Activated T-helper 2 cell treated with anti-CD3 and anti-CD28 coated beads, Interferon-gamma antibody, Interleukin-2, Interleukin-4, amounts not matched to agents 10 μg/mL and 5 μg/mL and 100 μg/mL, durations not matched to agents 14 hours and 24 hours and 36 hours (primary cell): ENCODE measurements at regions not wholly inside any gene's neighbourhood (a gene's known extent, or its start where the extent isn't known, plus 50 kb on each side); places are given as distances from the start of the nearest gene placed in this dataset.

Experiments used
- DNase-seq: peaks from one replicate; pipeline ENCODE4 v3.0.0; 2021; ENCODE audit warnings: low spot score
- H3K27ac Mint-ChIP-seq: one replicate; pipeline ENCODE4 v1.8.0; 2021; ENCODE audit warnings: mixed read lengths
- H3K27me3 Mint-ChIP-seq: one replicate; pipeline ENCODE4 v1.8.0; 2021; ENCODE audit warnings: low read depth, mixed read lengths
- H3K36me3 Mint-ChIP-seq: one replicate; pipeline ENCODE4 v1.8.0; 2021; ENCODE audit warnings: low read depth, mixed read lengths
- H3K4me1 Mint-ChIP-seq: one replicate; pipeline ENCODE4 v1.8.0; 2021; ENCODE audit warnings: low read depth, mixed read lengths
- H3K4me3 Mint-ChIP-seq: one replicate; pipeline ENCODE4 v1.8.0; 2021; ENCODE audit warnings: low read depth, mild to moderate bottlenecking, moderate library complexity, mixed read lengths
- H3K9me3 Mint-ChIP-seq: one replicate; pipeline ENCODE4 v1.8.0; 2021; ENCODE audit warnings: mixed read lengths
- intact Hi-C: fragments of 100-400 bp; cut with micrococcal nuclease; formaldehyde crosslinking; loops from one replicate; pipeline ENCODE4 v1.15.1; 2023

DNA sequence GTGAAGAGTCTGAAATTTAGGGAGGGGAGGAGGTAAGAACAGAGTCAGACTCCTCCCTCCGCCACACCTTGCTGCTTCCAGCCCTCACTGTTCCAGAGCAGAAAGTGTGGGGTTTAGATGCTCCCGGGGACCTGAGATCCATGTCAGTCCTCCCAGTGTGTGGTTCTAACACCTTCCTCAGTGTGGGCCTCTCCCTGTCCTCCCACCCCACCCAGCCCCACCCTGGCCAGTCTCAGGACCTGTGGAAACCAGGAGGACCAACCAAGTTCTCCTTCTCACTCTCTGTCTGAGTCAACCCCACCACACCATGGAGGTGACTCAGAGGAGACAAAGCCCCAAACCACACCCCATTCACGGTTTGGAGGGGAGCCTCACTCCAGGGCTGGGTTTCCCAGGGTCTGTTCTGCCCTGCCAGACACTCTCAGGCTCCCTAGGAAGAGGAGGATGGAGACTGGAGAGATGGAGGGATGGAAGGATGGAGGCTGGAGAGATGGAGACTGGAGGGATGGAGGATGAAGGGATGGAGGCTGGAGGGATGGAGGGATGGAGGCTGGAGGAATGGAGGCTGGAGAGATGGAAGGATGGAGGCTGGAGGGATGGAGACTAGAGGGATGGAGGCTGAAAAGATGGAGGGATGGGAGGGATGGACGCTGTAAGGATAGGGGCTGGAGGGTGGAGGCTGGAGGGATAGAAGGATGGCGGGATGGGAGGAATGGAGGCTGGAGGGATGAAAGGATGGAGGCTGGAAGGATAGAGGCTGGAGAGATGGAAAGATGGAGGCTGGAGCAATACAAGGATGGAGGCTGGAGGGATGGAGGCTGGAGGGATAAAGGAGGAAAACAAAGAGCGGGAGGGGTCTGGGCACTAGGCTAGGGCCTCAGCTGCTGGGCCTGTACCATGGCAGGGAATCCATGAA is 100.9 kb upstream of the RUNX3 start:
- Mint-ChIP-seq H3K9me3 (no peaks in the 10 kb centered on the region), H3K36me3 (no peaks in the 10 kb centered on the region), H3K27ac (peak overlapping the region; percentile 92), H3K27me3 (no peaks in the 10 kb centered on the region), H3K4me1 (peaks cover 76% of the 10 kb centered on the region), H3K4me3 (peak overlapping the region; percentile 74)
- intact Hi-C loops, result loop anchor here (1.0 to 2.0 kb wide), 4 partner anchors 8 to 106 kb away; no protein-coding TSS in a partner anchor
- DNase-seq, result peak; percentile 74

DNA sequence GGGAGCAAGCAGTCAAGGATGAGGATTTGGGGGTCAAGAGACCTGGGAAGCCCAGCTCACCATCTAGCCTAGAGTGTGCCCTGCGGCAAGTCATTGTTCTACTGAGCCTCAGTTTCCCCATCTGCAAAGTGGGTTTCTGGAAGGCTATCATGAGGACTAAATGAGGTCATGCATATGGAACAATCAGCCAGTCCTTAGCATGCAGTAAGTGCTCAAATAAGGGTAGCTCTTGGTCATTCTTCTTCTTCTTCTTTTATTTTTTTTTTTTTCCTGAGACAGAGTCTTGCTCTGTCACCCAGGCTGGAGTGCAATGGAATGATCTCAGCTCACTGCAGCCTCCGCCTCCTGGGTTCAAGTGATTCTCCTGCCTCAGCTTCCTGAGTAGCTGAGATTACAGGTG is 99.9 kb upstream of the RUNX3 start:
- peak overlapping the region; percentile 86 for H3K27ac Mint-ChIP-seq
- H3K4me3 Mint-ChIP-seq, result peak overlapping the region; percentile 60
- H3K4me1 Mint-ChIP-seq, result peaks cover 82% of the 10 kb centered on the region

GRCh38 chr1:25028907-25029599 is 99.0 kb upstream of the RUNX3 start:
- intact Hi-C loops, result loop anchor here (2.0 kb wide), 1 partner anchor 36 kb away; no protein-coding TSS in a partner anchor
- Mint-ChIP-seq H3K4me1 (peaks cover 86% of the 10 kb centered on the region), H3K9me3 (no peaks in the 10 kb centered on the region), H3K27ac (peak overlapping the region; percentile 86), H3K4me3 (peak overlapping the region; percentile 60), H3K27me3 (no peaks in the 10 kb centered on the region), H3K36me3 (no peaks in the 10 kb centered on the region)
- DNase-seq, result no peak

More for the DNA sequence above, 99.9 kb upstream of the RUNX3 start:
- H3K9me3 Mint-ChIP-seq, result no peaks in the 10 kb centered on the region
- H3K36me3 Mint-ChIP-seq, result no peaks in the 10 kb centered on the region
- no peak for DNase-seq
- no peaks in the 10 kb centered on the region for H3K27me3 Mint-ChIP-seq
- intact Hi-C loops, result loop anchor here (1.0 to 2.0 kb wide), 2 partner anchors 64 to 75 kb away; no protein-coding TSS in a partner anchor

DNA sequence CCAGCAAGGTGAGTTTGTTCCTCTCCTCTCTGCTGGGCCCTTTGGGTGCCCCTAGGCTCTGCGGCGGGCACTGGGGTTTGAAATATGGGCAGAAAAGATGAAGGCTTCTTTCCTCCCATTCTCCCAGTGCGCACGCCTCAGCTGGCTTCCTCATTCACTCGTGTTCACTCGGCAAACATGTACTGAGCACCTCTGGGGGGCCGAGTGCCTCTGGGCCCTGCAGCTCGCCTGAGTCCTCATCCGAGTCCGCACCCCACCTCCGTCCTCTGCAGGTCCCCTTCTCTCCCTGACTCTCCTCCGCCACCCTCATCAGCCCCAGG is 98.5 kb upstream of the RUNX3 start:
- intact Hi-C loops, result loop anchor here (2.0 kb wide), 1 partner anchor 36 kb away; no protein-coding TSS in a partner anchor
- DNase-seq, result no peak
- H3K4me1 Mint-ChIP-seq, result peaks cover 91% of the 10 kb centered on the region
- H3K9me3 Mint-ChIP-seq, result no peaks in the 10 kb centered on the region
- no peaks in the 10 kb centered on the region for H3K27me3 Mint-ChIP-seq
- H3K36me3 Mint-ChIP-seq, result no peaks in the 10 kb centered on the region
- peak overlapping the region; percentile 86 for H3K27ac Mint-ChIP-seq
- peak overlapping the region; percentile 43 for H3K4me3 Mint-ChIP-seq

GRCh38 chr1:25027822-25028586 is 97.9 kb upstream of the RUNX3 start:
- H3K27ac Mint-ChIP-seq, result peak overlapping the region; percentile 86

GRCh38 chr1:25026730-25027450 is 96.8 kb upstream of the RUNX3 start:
- H3K27me3 Mint-ChIP-seq, result no peaks in the 10 kb centered on the region
- H3K4me1 Mint-ChIP-seq, result peaks cover 86% of the 10 kb centered on the region
- no peak overlapping the region for H3K27ac Mint-ChIP-seq
- DNase-seq, result no peak
- intact Hi-C loops, result no loop called here
- no peaks in the 10 kb centered on the region for H3K9me3 Mint-ChIP-seq
- no peak overlapping the region for H3K4me3 Mint-ChIP-seq
- no peaks in the 10 kb centered on the region for H3K36me3 Mint-ChIP-seq

More at GRCh38 chr1:25027822-25028586, 97.9 kb upstream of the RUNX3 start:
- intact Hi-C loops, result loop anchor here (2.0 kb wide), 1 partner anchor 35 kb away; no protein-coding TSS in a partner anchor
- no peak overlapping the region for H3K4me3 Mint-ChIP-seq
- no peaks in the 10 kb centered on the region for H3K9me3 Mint-ChIP-seq
- DNase-seq, result no peak
- peaks cover 91% of the 10 kb centered on the region for H3K4me1 Mint-ChIP-seq
- H3K36me3 Mint-ChIP-seq, result no peaks in the 10 kb centered on the region
- no peaks in the 10 kb centered on the region for H3K27me3 Mint-ChIP-seq

GRCh38 chr1:25026304-25026703 is 96.2 kb upstream of the RUNX3 start:
- Mint-ChIP-seq H3K27ac (no peak overlapping the region), H3K4me1 (peaks cover 86% of the 10 kb centered on the region), H3K9me3 (no peaks in the 10 kb centered on the region), H3K27me3 (no peaks in the 10 kb centered on the region), H3K36me3 (no peaks in the 10 kb centered on the region), H3K4me3 (no peak overlapping the region)
- no peak for DNase-seq
- intact Hi-C loops, result no loop called here

- Mint-ChIP-seq H3K36me3 (no peaks in the 10 kb centered on the region), H3K4me3 (no peak overlapping the region), H3K27me3 (no peaks in the 10 kb centered on the region), H3K4me1 (peaks cover 87% of the 10 kb centered on the region), H3K27ac (peak overlapping the region; percentile 35), H3K9me3 (no peaks in the 10 kb centered on the region)
- no peak for DNase-seq
- intact Hi-C loops, result no loop called here
Measured at GRCh38 chr1:25024615-25025350, 94.7 kb upstream of the RUNX3 start.

DNA sequence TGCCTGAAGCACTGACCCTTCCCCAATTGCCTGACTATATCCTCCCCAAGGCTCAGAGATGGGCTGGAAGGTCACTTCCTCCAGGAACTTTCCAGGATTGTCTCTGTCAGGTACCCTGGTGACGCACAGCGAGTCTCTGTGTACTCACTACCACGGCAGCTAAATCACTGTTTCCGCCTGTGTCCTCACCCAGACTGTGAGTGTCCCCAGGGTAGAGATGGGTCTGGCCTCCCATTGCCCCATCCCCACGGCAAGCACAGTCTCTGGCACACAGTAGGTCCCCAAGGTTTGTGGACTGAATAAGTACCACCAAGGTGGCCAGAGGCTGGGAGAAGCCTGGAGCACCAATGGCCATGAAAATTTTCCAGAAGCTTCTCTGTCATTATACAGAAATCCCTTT is 93.8 kb upstream of the RUNX3 start:
- no peaks in the 10 kb centered on the region for H3K27me3 Mint-ChIP-seq
- H3K4me3 Mint-ChIP-seq, result peak overlapping the region; percentile 76
- peak overlapping the region; percentile 96 for H3K27ac Mint-ChIP-seq
- no peaks in the 10 kb centered on the region for H3K9me3 Mint-ChIP-seq
- intact Hi-C loops, result loop anchor here (1.0 to 2.0 kb wide), 3 partner anchors 7 to 21 kb away; no protein-coding TSS in a partner anchor
- H3K4me1 Mint-ChIP-seq, result peaks cover 87% of the 10 kb centered on the region
- no peak for DNase-seq
- H3K36me3 Mint-ChIP-seq, result no peaks in the 10 kb centered on the region

DNA sequence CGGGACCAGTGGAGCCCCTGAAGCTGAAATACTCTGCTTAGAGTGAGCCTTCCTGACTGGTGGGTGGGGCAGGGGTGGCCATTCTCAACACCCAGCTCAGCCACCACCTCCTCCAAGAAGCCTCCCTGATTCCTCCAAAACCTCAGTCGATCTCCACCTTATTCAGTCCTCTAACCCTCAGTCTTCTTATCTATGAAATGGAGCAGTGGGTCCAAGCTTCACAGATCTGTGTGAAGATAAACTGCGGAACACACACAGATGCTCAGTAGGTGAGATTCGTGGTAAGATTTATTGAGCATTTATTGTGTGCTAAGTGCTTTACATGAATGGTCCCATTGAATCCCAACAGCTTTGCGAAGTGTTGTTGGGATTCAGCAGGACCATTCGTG is 93.1 kb upstream of the RUNX3 start:
- DNase-seq, result no peak
- no peaks in the 10 kb centered on the region for H3K9me3 Mint-ChIP-seq
- H3K36me3 Mint-ChIP-seq, result no peaks in the 10 kb centered on the region
- H3K4me3 Mint-ChIP-seq, result peak overlapping the region; percentile 76
- H3K4me1 Mint-ChIP-seq, result peaks cover 87% of the 10 kb centered on the region
- intact Hi-C loops, result loop anchor here (1.0 to 2.0 kb wide), 3 partner anchors 8 to 20 kb away; no protein-coding TSS in a partner anchor
- H3K27ac Mint-ChIP-seq, result peak overlapping the region; percentile 96
- no peaks in the 10 kb centered on the region for H3K27me3 Mint-ChIP-seq

GRCh38 chr1:25022361-25023189 is 92.5 kb upstream of the RUNX3 start:
- H3K27me3 Mint-ChIP-seq, result no peaks in the 10 kb centered on the region
- H3K4me1 Mint-ChIP-seq, result peaks cover 87% of the 10 kb centered on the region
- DNase-seq, result peak; percentile 91
- peak overlapping the region; percentile 96 for H3K27ac Mint-ChIP-seq
- no peaks in the 10 kb centered on the region for H3K9me3 Mint-ChIP-seq
- intact Hi-C loops, result loop anchor here (1.0 to 2.0 kb wide), 5 partner anchors 9 to 67 kb away; no protein-coding TSS in a partner anchor
- H3K4me3 Mint-ChIP-seq, result peak overlapping the region; percentile 76
- H3K36me3 Mint-ChIP-seq, result no peaks in the 10 kb centered on the region
